ENCODE measurements at regions not wholly inside any gene's neighbourhood (a gene's known extent, or its start where the extent isn't known, plus 50 kb on each side); places are given as distances from the start of the nearest gene placed in this dataset.

GRCh38 chr3:104537323-104537722, 829.4 kb upstream of the ALCAM start:
- DNase-seq, result no peak

DNA sequence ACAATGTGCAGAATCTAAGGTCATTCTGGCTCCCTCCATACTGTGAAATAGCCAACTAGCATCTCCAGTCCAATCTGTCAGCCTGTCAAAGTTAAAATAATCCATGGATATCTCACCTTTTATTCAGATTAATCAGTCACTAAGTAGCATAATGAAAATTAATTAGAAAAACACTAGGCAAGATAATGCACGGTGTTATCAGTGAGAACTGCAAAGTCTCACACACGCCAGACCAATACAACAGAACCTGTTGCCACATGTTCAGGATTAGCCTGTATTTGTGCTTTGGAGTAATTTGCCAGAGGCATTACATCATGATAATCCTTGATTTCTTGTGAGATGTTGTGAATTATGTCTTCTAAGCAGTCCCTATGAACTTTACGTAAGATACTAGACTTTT, 820.4 kb upstream of the ALCAM start:
- DNase-seq, result no peak

DNA sequence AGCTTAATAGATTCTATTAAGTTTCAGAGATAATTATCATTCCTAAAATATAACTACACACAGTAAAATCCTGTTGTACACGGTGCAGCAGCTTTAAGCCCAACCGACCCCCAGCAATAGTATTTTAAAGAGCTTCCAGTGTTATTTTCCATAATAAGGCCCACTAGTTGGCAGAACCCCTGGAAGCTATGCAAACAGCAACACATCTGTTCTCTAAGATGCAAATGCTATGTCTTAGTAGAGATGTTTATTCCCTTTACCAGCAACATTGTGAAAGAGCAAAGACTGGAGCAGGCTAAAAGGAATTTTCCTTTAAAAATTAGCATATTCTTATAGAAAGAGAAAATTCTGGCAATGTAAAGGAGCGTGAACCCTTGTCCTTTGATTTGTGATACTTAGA, 819.7 kb upstream of the ALCAM start:
- no peak for DNase-seq

DNA sequence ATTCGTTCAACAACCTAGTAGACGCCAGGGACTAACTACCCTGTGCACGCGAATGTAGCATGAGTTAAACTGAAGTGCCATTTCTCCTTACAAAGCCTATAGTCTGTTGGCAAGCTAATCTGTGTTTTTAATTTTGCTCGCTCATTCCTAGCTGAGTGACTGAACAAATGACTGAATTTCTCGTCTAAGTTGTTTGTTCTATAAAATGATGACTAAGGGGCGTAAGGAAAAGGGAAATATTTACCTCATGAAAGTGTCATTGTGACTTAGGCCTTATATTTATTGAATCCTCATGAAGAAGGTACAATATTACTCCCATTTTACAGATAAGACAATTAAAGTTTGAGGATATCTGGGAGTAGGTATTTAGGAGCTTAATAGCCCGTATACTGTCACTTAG, 818.3 kb upstream of the ALCAM start:
- no peak for DNase-seq

DNA sequence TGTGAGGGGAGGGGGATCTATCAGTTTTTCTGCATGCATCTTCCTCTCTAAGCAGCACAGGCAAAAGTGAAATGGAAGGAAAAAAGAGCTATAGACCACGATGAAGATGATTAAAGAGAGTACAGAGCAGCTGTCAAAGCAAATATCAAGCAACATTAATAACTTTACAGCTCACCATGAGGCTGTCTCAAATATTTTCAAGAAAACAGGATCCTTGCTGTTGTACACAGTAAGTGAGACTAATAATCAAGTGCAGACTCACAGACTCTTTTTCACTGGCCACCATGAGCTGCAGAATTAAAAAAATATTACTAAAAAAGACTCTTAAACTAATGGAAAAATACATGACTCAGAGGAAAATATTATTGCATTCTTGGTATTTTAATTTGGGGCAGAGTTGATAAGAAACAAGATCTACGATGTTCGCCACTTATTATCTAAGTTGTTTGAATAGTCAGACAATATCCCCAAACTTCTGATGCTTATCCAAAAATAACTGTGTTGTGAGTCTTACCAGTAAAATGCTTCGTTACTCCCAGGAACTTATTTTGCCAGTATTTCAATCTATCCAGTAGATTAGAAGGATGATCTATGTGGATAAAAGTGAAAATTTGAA, 817.5 kb upstream of the ALCAM start:
- no peak for DNase-seq

- no peak for DNase-seq
Measured at GRCh38 chr3:104553121-104553520, 813.6 kb upstream of the ALCAM start.

DNA sequence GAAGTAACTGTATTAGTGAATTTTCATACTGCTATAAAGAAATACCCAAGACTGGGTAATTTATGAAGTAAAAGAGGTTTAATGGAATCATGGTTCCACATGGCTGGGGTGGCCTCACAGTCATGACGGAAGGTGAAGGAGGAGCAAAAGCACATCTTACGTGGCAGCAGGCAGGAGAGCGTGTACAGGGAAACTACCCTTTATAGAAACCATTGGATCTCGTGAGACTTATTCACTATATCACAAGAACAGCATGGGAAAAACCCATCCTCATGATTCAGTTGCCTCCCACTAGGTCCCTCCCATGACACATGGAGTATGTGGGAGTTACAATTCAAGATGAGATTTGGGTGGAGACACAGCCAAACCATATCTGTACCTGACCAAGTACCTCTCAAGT, 812.3 kb upstream of the ALCAM start:
- DNase-seq, result no peak

DNA sequence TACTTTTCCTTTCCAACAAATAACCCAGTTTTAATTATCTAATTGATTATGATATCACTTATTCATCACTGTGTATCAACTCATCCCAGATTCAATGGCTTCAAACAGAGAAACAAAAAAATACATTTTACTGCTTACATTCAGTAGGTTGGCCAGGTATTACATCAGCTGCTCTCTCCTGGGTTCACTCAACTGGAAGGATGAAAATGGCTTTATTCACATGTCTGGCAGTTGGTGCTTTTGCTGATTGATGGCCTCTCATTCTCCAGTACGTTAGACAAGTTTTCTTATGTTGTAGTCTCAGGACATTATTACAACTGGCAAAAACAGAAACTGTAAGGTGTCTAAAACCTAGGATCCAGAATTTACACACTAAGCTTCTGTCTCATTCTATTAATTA, 811.0 kb upstream of the ALCAM start:
- no peak for DNase-seq

GRCh38 chr3:104556372-104557078, 810.2 kb upstream of the ALCAM start:
- no peak for DNase-seq

- DNase-seq, result no peak
Measured at GRCh38 chr3:104561324-104561723, 805.4 kb upstream of the ALCAM start.

DNA sequence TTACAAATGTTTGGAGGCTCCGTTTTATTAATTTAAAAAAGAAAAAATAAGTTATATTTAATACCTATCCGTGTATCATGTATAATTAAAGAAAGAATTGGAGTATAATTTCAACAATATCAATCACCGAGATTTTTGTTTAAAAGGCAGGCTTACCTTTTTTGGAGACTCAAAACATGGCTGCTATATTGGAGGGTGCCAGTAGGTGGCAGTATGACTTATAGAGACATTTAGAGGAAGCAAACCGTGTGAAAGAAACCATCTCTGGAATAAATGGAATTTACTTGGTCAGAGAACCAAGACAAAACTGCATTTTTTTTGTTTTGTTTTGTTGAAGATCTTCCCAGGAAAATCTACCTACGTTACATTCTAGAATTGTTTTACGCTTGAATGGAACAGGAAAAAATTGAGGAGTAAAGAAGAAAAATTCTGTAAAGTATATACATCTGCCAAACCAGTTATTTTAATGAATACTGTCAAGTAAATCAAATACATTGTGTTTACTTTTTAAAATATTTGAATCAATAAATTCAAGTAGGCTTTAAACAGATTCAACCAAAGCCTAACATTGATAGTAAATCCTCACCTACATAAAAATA, 802.6 kb upstream of the ALCAM start:
- peak; percentile 76 for DNase-seq

DNA sequence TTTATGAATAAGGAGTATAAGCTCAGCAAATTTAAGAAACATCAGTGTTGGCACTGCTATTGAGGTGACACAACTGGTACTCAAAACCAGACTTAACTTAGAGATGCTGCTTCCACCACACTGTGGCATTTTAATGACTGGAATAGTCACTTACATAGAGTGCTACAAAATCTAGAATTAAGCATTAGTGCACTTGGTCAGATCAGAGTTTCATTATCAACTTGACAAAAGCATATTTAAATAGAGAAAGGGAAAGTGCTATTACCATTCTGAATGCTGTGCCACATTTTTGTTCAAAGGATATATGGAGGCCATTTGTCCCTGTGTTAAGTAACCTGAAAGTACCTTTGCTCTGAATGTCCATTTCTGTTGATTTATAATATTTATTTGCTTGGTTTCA, 800.7 kb upstream of the ALCAM start:
- no peak for DNase-seq

DNA sequence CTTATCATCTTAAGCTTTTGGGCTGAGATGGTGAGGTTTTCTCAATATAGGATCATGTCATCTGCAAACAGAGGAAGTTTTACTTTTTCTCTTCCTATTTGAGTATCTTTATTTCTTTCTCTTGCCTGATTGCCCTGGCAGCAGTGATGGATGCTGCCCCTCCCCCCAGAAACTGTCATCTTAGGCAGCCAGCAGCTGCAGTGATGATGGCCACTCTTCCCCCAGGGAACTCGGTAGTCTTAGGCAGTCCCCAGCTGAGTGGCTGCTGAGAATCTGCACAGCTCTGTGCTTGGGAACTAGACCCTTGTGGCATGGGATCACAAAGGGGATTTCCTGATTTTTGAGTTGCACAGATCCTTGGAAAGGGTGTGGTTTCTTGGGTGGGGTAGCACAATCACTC, 791.1 kb upstream of the ALCAM start:
- no peak for DNase-seq

DNA sequence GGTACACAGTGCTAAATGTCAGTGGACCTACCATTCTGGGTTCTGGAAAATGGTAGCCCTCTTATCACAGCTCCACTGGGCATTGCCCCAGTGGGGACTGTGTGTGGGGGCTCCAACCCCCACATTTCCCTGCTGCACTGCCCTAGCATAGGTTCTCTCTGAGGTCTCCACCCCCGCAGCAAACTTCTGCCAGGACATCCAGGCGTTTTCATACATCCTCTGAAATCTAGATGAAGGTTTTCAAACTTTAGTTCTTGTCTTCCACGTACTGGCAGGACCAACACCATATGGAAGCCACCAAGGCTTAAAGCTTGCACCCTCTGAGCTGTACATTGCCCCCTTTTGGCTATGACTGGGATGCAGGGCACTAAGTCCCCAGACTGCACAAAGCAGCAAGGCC, 788.2 kb upstream of the ALCAM start:
- DNase-seq, result no peak

GRCh38 chr3:104582092-104582491, 784.6 kb upstream of the ALCAM start:
- DNase-seq, result no peak

- no peak for DNase-seq
Measured at GRCh38 chr3:104584682-104585081, 782.0 kb upstream of the ALCAM start.

GRCh38 chr3:104586344-104586743, 780.4 kb upstream of the ALCAM start:
- no peak for DNase-seq

- DNase-seq, result no peak
Measured at GRCh38 chr3:104588442-104588841, 778.3 kb upstream of the ALCAM start.

DNA sequence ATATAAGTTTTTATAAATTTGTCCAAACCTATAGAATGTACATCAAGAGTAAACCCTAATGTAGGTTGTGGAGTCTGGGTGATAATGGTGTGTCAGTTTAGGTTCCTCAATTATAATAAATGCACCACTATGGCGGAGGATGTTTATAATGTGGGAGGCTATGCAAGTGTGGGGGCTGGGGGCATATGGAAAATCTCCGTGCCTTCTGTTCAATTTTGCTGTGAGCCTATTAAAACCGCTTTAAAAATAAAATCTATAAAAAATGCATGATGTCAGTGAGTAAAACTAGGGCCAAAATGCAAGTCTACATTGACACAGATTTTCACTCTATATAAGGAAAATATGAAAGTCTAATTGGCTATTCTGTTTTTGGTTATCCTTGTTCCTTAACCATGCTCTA, 774.9 kb upstream of the ALCAM start:
- no peak for DNase-seq

- no peak for DNase-seq
Measured at GRCh38 chr3:104594491-104594890, 772.2 kb upstream of the ALCAM start.

DNA sequence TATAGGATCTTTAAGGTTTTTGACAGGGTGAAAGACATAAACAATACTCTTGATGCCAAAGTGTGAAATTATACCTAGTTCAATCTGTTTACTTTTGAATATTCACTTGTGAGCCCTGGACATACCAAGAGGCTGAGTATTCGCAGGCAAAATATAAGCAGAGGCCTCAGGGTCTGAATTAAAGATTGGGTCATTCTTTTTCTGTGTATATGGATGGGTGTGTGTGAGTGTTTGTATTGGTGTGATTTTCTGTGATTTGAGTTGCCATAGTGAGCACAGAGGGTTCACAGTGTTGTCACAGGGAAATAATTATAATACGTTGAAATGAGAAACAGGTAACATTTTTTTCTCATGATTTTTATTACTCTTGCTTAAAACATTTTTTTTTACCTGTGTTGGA, 770.7 kb upstream of the ALCAM start:
- DNase-seq, result no peak

- no peak for DNase-seq
Measured at GRCh38 chr3:104596551-104596950, 770.2 kb upstream of the ALCAM start.

GRCh38 chr3:104598848-104599511, 767.7 kb upstream of the ALCAM start:
- DNase-seq, result no peak
